ENCODE measurements at regions not wholly inside any gene's neighbourhood (a gene's known extent, or its start where the extent isn't known, plus 50 kb on each side); places are given as distances from the start of the nearest gene placed in this dataset.

GRCh38 chr10:110396284-110396651 lies 91.5 kb upstream of the SMNDC1 start:
- DNase-seq (ENCODE audit: low read depth, low spot score), result no peak

- no peak for DNase-seq (ENCODE audit: low read depth, low spot score)
Observed at GRCh38 chr10:110397856-110398255, 93.1 kb upstream of the SMNDC1 start.

- DNase-seq (ENCODE audit: low read depth, low spot score), result peak; percentile 71
Observed at GRCh38 chr10:110398419-110399105, 93.8 kb upstream of the SMNDC1 start.

GRCh38 chr10:110399106-110399964 lies 94.6 kb upstream of the SMNDC1 start:
- DNase-seq (ENCODE audit: low read depth, low spot score), result peak; percentile 55

- DNase-seq (ENCODE audit: low read depth, low spot score), result no peak
Observed at GRCh38 chr10:110399965-110400933, 95.5 kb upstream of the SMNDC1 start.

GRCh38 chr10:110401401-110402076 lies 96.2 kb upstream of the DUSP5 start:
- DNase-seq (ENCODE audit: low read depth, low spot score), result no peak

- no peak for DNase-seq (ENCODE audit: low read depth, low spot score)
Observed at GRCh38 chr10:110402077-110402416, 95.7 kb upstream of the DUSP5 start.

- no peak for DNase-seq (ENCODE audit: low read depth, low spot score)
Observed at GRCh38 chr10:110403593-110403992, 94.1 kb upstream of the DUSP5 start.

- no peak for DNase-seq (ENCODE audit: low read depth, low spot score)
Observed at GRCh38 chr10:110404413-110404812, 93.3 kb upstream of the DUSP5 start.

- DNase-seq (ENCODE audit: low read depth, low spot score), result no peak
Observed at GRCh38 chr10:110404825-110405224, 92.9 kb upstream of the DUSP5 start.

- no peak for DNase-seq (ENCODE audit: low read depth, low spot score)
Observed at GRCh38 chr10:110405380-110405779, 92.3 kb upstream of the DUSP5 start.

- DNase-seq (ENCODE audit: low read depth, low spot score), result no peak
Observed at GRCh38 chr10:110407301-110408170, 90.2 kb upstream of the DUSP5 start.

GRCh38 chr10:110408203-110408871 lies 89.4 kb upstream of the DUSP5 start:
- no peak for DNase-seq (ENCODE audit: low read depth, low spot score)

- no peak for DNase-seq (ENCODE audit: low read depth, low spot score)
Observed at GRCh38 chr10:110408943-110409342, 88.8 kb upstream of the DUSP5 start.

- DNase-seq (ENCODE audit: low read depth, low spot score), result no peak
Observed at GRCh38 chr10:110409488-110409887, 88.2 kb upstream of the DUSP5 start.

GRCh38 chr10:110409926-110410325 lies 87.8 kb upstream of the DUSP5 start:
- no peak for DNase-seq (ENCODE audit: low read depth, low spot score)

GRCh38 chr10:110410329-110411046 lies 87.2 kb upstream of the DUSP5 start:
- DNase-seq (ENCODE audit: low read depth, low spot score), result no peak

- DNase-seq (ENCODE audit: low read depth, low spot score), result no peak
Observed at GRCh38 chr10:110411047-110411410, 86.7 kb upstream of the DUSP5 start.

- DNase-seq (ENCODE audit: low read depth, low spot score), result no peak
Observed at GRCh38 chr10:110413049-110413783, 84.5 kb upstream of the DUSP5 start.
